H9 (cell line): ENCODE measurements at regions not wholly inside any gene's neighbourhood (a gene's known extent, or its start where the extent isn't known, plus 50 kb on each side); places are given as distances from the start of the nearest gene placed in this dataset.

ENCODE experiments used
- DNase-seq: peaks from one replicate; pipeline ENCODE4 v3.0.0-alpha.2; 2017
- H2AFZ ChIP-seq: one replicate; pipeline ENCODE4 v1.6.1; 2013; ENCODE audit warnings: mild to moderate bottlenecking, low read length, control low read depth, moderate library complexity
- H2AK5ac ChIP-seq: 2 replicates; pipeline ENCODE4 v1.6.1; 2013; ENCODE audit warnings: low read length, control low read depth, mixed read lengths; ENCODE audit not compliant: insufficient read length
- H2BK120ac ChIP-seq: one replicate; pipeline ENCODE4 v1.6.1; 2013; ENCODE audit warnings: low read depth, mild to moderate bottlenecking, low read length, control low read depth, inconsistent platforms; ENCODE audit not compliant: poor library complexity, severe bottlenecking
- H2BK12ac ChIP-seq: 2 replicates; pipeline ENCODE4 v1.6.1; 2013; ENCODE audit warnings: low read length, control low read depth, mixed read lengths, low read depth; ENCODE audit not compliant: insufficient read length
- H2BK15ac ChIP-seq: 2 replicates; pipeline ENCODE4 v1.6.1; 2013; ENCODE audit warnings: low read depth, low read length, control low read depth
- H2BK20ac ChIP-seq: one replicate; pipeline ENCODE4 v1.6.1; 2013; ENCODE audit warnings: low read depth, mild to moderate bottlenecking, low read length, control low read depth, inconsistent platforms; ENCODE audit not compliant: poor library complexity, severe bottlenecking
- H2BK5ac ChIP-seq: 2 replicates; pipeline ENCODE4 v1.6.1; 2013; ENCODE audit warnings: low read length, control low read depth, mixed read lengths; ENCODE audit not compliant: insufficient read length
- H3K14ac ChIP-seq: 2 replicates; pipeline ENCODE4 v1.6.1; 2013; ENCODE audit warnings: low read length, control low read depth; ENCODE audit not compliant: insufficient read depth
- H3K18ac ChIP-seq: 2 replicates; pipeline ENCODE4 v1.6.1; 2013; ENCODE audit warnings: low read depth, mild to moderate bottlenecking, mixed read lengths, low read length, control low read depth; ENCODE audit not compliant: insufficient read length
- H3K23ac ChIP-seq: 2 replicates; pipeline ENCODE4 v1.6.1; 2013; ENCODE audit warnings: low read length, control low read depth, mixed read lengths, low read depth; ENCODE audit not compliant: insufficient read length
- H3K23me2 ChIP-seq: 2 replicates; pipeline ENCODE4 v1.6.1; 2013; ENCODE audit warnings: low read depth, mild to moderate bottlenecking, mixed read lengths, low read length, control low read depth; ENCODE audit not compliant: insufficient read length, poor library complexity, severe bottlenecking
- H3K27ac ChIP-seq: 2 replicates; pipeline ENCODE4 v1.5.1; 2013; ENCODE audit warnings: low read length, control low read depth, mixed read lengths, low read depth; ENCODE audit not compliant: insufficient read length
- H3K27me3 ChIP-seq: 2 replicates; pipeline ENCODE4 v1.6.1; 2013; ENCODE audit warnings: low read length, control low read depth, inconsistent platforms; ENCODE audit not compliant: insufficient read depth
- H3K4ac ChIP-seq: 2 replicates; pipeline ENCODE4 v1.6.1; 2013; ENCODE audit warnings: low read depth, mild to moderate bottlenecking, control low read depth, inconsistent platforms, low read length, moderate library complexity
- H3K4me1 ChIP-seq: 2 replicates; pipeline ENCODE4 v1.6.1; 2013; ENCODE audit warnings: low read length, control low read depth, inconsistent platforms; ENCODE audit not compliant: insufficient read depth
- H3K4me2 ChIP-seq: 2 replicates; pipeline ENCODE4 v1.6.1; 2013; ENCODE audit warnings: low read length, control low read depth, mixed read lengths; ENCODE audit not compliant: insufficient read length, insufficient read depth
- H3K56ac ChIP-seq: 2 replicates; pipeline ENCODE4 v1.6.1; 2013; ENCODE audit warnings: low read depth, mild to moderate bottlenecking, mixed read lengths, low read length, control low read depth; ENCODE audit not compliant: insufficient read length
- H3K79me1 ChIP-seq: 2 replicates; pipeline ENCODE4 v1.6.1; 2013; ENCODE audit warnings: low read depth, mild to moderate bottlenecking, moderate library complexity, low read length, control low read depth, inconsistent platforms; ENCODE audit not compliant: insufficient read depth, poor library complexity, severe bottlenecking
- H3K79me2 ChIP-seq: 2 replicates; pipeline ENCODE4 v1.6.1; 2013; ENCODE audit warnings: low read length, control low read depth, inconsistent platforms; ENCODE audit not compliant: insufficient read depth
- H3K9ac ChIP-seq: 2 replicates; pipeline ENCODE4 v1.6.1; 2013; ENCODE audit warnings: low read length, control low read depth, mixed read lengths; ENCODE audit not compliant: insufficient read length; ENCODE audit errors: extremely low read depth
- H3K9me3 ChIP-seq: one replicate; pipeline ENCODE4 v1.6.1; 2013; ENCODE audit warnings: low read depth, low read length, inconsistent platforms; ENCODE audit not compliant: control insufficient read depth
- H3T11ph ChIP-seq: one replicate; pipeline ENCODE4 v1.6.1; 2013; ENCODE audit warnings: mild to moderate bottlenecking, low read length, control low read depth, inconsistent platforms
- H4K20me1 ChIP-seq: one replicate; pipeline ENCODE4 v1.6.1; 2013; ENCODE audit not compliant: control insufficient read depth, insufficient read length, insufficient read depth
- H4K5ac ChIP-seq: 2 replicates; pipeline ENCODE4 v1.6.1; 2013; ENCODE audit warnings: low read depth, mild to moderate bottlenecking, mixed read lengths, low read length, control low read depth; ENCODE audit not compliant: insufficient read length
- H4K8ac ChIP-seq: replicated peaks from 2 replicates; pipeline ENCODE4 v1.6.1; 2013; ENCODE audit warnings: low read length, control low read depth, mixed read lengths, low read depth; ENCODE audit not compliant: insufficient read length
- H4K91ac ChIP-seq: 2 replicates; pipeline ENCODE4 v1.6.1; 2013; ENCODE audit warnings: low read depth, mild to moderate bottlenecking, moderate library complexity, mixed read lengths, low read length, control low read depth; ENCODE audit not compliant: insufficient read length
- H3K27ac Mint-ChIP-seq, 3 experiments: 2 replicates in 2 of 3; 3 replicates in 1 of 3; pipeline ENCODE4 v1.8.0; 2020 to 2021; ENCODE audit warnings: mixed read lengths in 3 of 3, mild to moderate bottlenecking in 1 of 3, moderate library complexity in 1 of 3
- H3K27me3 Mint-ChIP-seq: 2 replicates; pipeline ENCODE4 v1.8.0; 2021; ENCODE audit warnings: low read depth, mild to moderate bottlenecking, moderate library complexity, mixed read lengths
- H3K36me3 Mint-ChIP-seq, 3 experiments: 2 replicates in 2 of 3; 3 replicates in 1 of 3; pipeline ENCODE4 v1.8.0; 2020 to 2021; ENCODE audit warnings: low read depth in 3 of 3, mixed read lengths in 3 of 3; ENCODE audit not compliant: insufficient read depth in 1 of 3
- H3K4me1 Mint-ChIP-seq, 2 experiments: 2 replicates each; pipeline ENCODE4 v1.8.0; 2020; ENCODE audit warnings: mixed read lengths in 2 of 2
- H3K4me3 Mint-ChIP-seq, 2 experiments: 2 replicates in 1 of 2; 3 replicates in 1 of 2; pipeline ENCODE4 v1.8.0; 2020 to 2021; ENCODE audit warnings: mild to moderate bottlenecking in 2 of 2, mixed read lengths in 2 of 2, moderate library complexity in 1 of 2
- H3K9me3 Mint-ChIP-seq, 2 experiments: 2 replicates in 1 of 2; 3 replicates in 1 of 2; pipeline ENCODE4 v1.8.0; 2020; ENCODE audit warnings: mild to moderate bottlenecking in 2 of 2, mixed read lengths in 2 of 2, moderate library complexity in 1 of 2
- WGBS: extraction: QIAGEN DNeasy Blood & Tissue Kit; methylation state at CpG from one replicate; pipeline ENCODE4 v1.1.7; 2013; ENCODE audit warnings: missing lambda C conversion rate, low lambda C conversion rate, mixed read lengths; ENCODE audit not compliant: insufficient read length; ENCODE audit errors: extremely low coverage; 5-methylcytosine and 5-hydroxymethylcytosine counted together
- TF ChIP-seq, protein P1 (sequence below): fragments of 200-600 bp; sonication (generic); conservative IDR thresholded peaks from 3 replicates; pipeline ENCODE4 v1.8.0; 2021; ENCODE audit warnings: antibody characterized with exemption, mild to moderate bottlenecking

DNA sequence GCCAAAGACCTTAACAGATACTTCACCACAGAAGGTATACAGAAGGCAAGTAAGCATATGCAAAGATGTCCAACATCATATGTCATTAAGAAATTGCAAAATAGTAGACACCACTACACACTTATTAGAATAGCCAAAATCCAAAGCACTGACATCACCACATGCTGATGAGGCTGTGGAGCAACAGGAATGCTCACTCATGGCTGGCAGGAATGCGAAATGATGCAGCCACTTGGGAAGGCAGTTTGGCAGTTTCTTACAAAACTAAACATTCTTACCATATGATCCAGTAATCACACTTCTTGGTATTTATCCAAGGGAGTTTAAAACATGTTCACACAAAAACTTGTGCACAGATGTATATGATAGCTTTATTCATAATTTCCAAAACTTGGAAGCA is 261.2 kb upstream of the AJAP1 start:
- Mint-ChIP-seq H3K27ac (no peak overlapping the region), H3K4me1 (peaks cover 13 to 17% of the 10 kb centered on the region in 2 experiments), H3K4me3 (no peak overlapping the region), H3K9me3 (peaks cover 40 to 41% of the 10 kb centered on the region in 2 experiments), H3K27me3 (peaks cover 21% of the 10 kb centered on the region), H3K36me3 (peaks cover 0 to 15% (median 5%) of the 10 kb centered on the region in 3 experiments; a peak in 4 of 7 replicates)
- no peak overlapping the region for H3K56ac ChIP-seq
- H3K23ac ChIP-seq: no peak overlapping the region
- H2BK5ac ChIP-seq: no peak overlapping the region
- H3T11ph ChIP-seq: no peak overlapping the region
- no peaks in the 10 kb centered on the region for H3K27me3 ChIP-seq
- no peaks in the 10 kb centered on the region for H3K4me1 ChIP-seq
- H3K79me1 ChIP-seq: no peaks in the 10 kb centered on the region
- H3K14ac ChIP-seq: no peak overlapping the region
- TF ChIP-seq, protein P1, sequence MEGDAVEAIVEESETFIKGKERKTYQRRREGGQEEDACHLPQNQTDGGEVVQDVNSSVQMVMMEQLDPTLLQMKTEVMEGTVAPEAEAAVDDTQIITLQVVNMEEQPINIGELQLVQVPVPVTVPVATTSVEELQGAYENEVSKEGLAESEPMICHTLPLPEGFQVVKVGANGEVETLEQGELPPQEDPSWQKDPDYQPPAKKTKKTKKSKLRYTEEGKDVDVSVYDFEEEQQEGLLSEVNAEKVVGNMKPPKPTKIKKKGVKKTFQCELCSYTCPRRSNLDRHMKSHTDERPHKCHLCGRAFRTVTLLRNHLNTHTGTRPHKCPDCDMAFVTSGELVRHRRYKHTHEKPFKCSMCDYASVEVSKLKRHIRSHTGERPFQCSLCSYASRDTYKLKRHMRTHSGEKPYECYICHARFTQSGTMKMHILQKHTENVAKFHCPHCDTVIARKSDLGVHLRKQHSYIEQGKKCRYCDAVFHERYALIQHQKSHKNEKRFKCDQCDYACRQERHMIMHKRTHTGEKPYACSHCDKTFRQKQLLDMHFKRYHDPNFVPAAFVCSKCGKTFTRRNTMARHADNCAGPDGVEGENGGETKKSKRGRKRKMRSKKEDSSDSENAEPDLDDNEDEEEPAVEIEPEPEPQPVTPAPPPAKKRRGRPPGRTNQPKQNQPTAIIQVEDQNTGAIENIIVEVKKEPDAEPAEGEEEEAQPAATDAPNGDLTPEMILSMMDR: no peak
- H2BK20ac ChIP-seq: no peak overlapping the region
- peaks cover 3% of the 10 kb centered on the region for H3K9me3 ChIP-seq
- no peak overlapping the region for H2BK15ac ChIP-seq
- no peak overlapping the region for H4K5ac ChIP-seq
- H3K79me2 ChIP-seq: no peaks in the 10 kb centered on the region
- H2BK120ac ChIP-seq: no peak overlapping the region
- H3K27ac ChIP-seq: no peak overlapping the region
- no peak overlapping the region for H2AFZ ChIP-seq
- no peak for DNase-seq
- H4K8ac ChIP-seq: no peak overlapping the region
- no peak overlapping the region for H3K9ac ChIP-seq
- H3K23me2 ChIP-seq: peaks cover 3% of the 10 kb centered on the region
- no peak overlapping the region for H3K18ac ChIP-seq
- no peak overlapping the region for H2BK12ac ChIP-seq
- no peak overlapping the region for H3K4ac ChIP-seq
- H2AK5ac ChIP-seq: no peak overlapping the region
- H3K4me2 ChIP-seq: no peak overlapping the region
- no peak overlapping the region for H4K91ac ChIP-seq
- no peaks in the 10 kb centered on the region for H4K20me1 ChIP-seq
- WGBS: no CpG with 5 or more reads among the region's 1 CpG
